ENCODE measurements at regions not wholly inside any gene's neighbourhood (a gene's known extent, or its start where the extent isn't known, plus 50 kb on each side); places are given as distances from the start of the nearest gene placed in this dataset.
"Not testable (repeated sequence)": the region's sequence is repeated elsewhere in the genome, so short reads cannot be mapped to it uniquely, and the experiment has no call there.

DNA sequence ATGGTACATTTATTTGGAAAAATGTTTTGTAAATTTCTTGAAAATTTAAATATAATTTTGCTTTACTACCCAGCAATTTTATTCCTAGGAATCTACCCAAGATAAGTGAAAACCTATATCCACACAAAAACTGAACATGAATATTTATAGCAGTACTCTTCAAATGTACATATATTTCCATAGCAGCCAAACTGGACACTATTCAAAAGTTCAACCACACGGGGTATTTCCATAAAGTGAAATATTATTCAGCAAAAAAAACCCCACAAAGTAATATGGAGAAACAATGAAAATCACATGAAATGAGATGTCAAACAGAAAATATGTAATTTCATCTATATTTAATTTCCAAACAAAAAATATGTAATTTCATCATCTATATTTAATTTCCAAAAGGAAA is 1247.6 kb upstream of the TMEFF2 start:
- no peak overlapping the region for H2AFZ ChIP-seq (ENCODE audit: low read depth, low read length)
- H3K79me1 ChIP-seq (replicated peaks; ENCODE audit: low read length, poor library complexity, severe bottlenecking) = no peaks in the 10 kb centered on the region
- H3K14ac ChIP-seq (ENCODE audit: low read length in 2 of 2) = no peak overlapping the region
- H2BK5ac ChIP-seq (ENCODE audit: low read depth, low read length, poor library complexity, severe bottlenecking) = no peak overlapping the region
- H3K4me3 ChIP-seq (ENCODE audit: insufficient read depth in 1 of 2, low read depth in 1 of 2, low read length in 2 of 2) = no peak overlapping the region
- no peak overlapping the region for H3K4me2 ChIP-seq (ENCODE audit: low read length, poor library complexity, severe bottlenecking)
- no peaks in the 10 kb centered on the region for H3K36me3 ChIP-seq (ENCODE audit: control insufficient read depth in 1 of 2, insufficient read depth in 2 of 2, low read depth in 1 of 2, low read length in 2 of 2)
- H3K4me1 ChIP-seq (ENCODE audit: control insufficient read depth, insufficient read depth, low read depth, low read length) = no peaks in the 10 kb centered on the region
- no peak overlapping the region for H3K4ac ChIP-seq (ENCODE audit: low read depth in 1 of 2, low read length in 2 of 2)
- no peaks in the 10 kb centered on the region for H3K27me3 ChIP-seq (ENCODE audit: control insufficient read depth in 1 of 2, insufficient read depth in 1 of 2, low read length in 2 of 2)
- H3K18ac ChIP-seq (ENCODE audit: low read depth in 1 of 2, low read length in 2 of 2) = no peak overlapping the region
- H2BK12ac ChIP-seq (ENCODE audit: low read length in 2 of 2) = no peak overlapping the region
- no peak overlapping the region for H2BK15ac ChIP-seq (ENCODE audit: low read depth, poor library complexity, severe bottlenecking)
- WGBS = 40% methylated on average over 1 of the region's 1 CpG
- no peak overlapping the region for H3K9ac ChIP-seq (ENCODE audit: low read length)
- H2AK5ac ChIP-seq (ENCODE audit: low read length, severe bottlenecking) = no peak overlapping the region
- DNase-seq = no peak
- H4K8ac ChIP-seq (ENCODE audit: low read length) = no peak overlapping the region
- H3K23ac ChIP-seq (ENCODE audit: low read length in 2 of 2) = no peak overlapping the region
- no peak overlapping the region for H3K27ac ChIP-seq (ENCODE audit: low read length, poor library complexity, severe bottlenecking)
- no peaks in the 10 kb centered on the region for H3K9me3 ChIP-seq (ENCODE audit: control insufficient read depth, low read length)
- H2BK120ac ChIP-seq (ENCODE audit: low read depth, low read length) = no peak overlapping the region
- no peak overlapping the region for H4K91ac ChIP-seq (ENCODE audit: low read length)

DNA sequence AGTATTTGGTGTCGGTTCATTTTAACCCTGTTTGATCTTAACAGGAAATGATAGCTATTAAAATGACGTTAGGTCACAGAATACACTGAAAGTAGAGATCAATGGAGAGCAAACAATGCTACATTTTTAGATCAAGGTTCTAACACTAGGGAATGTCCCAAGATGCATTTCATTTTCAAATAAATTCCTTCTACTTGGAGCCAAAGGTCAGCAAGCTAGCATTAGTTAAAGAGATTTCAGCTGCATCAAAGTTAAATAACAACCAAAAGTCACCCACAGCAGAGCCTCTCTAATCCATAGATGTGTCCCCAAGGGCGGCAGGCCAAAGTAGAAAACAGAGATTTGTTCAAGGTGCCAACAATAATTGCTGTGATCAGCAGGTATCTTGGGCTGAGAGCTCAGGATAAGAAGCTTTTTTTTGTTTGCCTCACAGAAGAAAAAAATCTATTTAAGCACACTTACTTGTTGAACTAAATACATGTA is 1233.6 kb upstream of the TMEFF2 start:
- H4K91ac ChIP-seq (ENCODE audit: low read length) = no peak overlapping the region
- H2BK15ac ChIP-seq (ENCODE audit: low read depth, poor library complexity, severe bottlenecking) = no peak overlapping the region
- WGBS = 92% methylated on average over 2 of the region's 3 CpGs
- no peak overlapping the region for H3K14ac ChIP-seq (ENCODE audit: low read length in 2 of 2)
- H2BK5ac ChIP-seq (ENCODE audit: low read depth, low read length, poor library complexity, severe bottlenecking) = no peak overlapping the region
- H2BK12ac ChIP-seq (ENCODE audit: low read length in 2 of 2) = no peak overlapping the region
- H3K9me3 ChIP-seq (ENCODE audit: control insufficient read depth, low read length) = no peaks in the 10 kb centered on the region
- no peak overlapping the region for H3K9ac ChIP-seq (ENCODE audit: low read length)
- no peak overlapping the region for H2BK120ac ChIP-seq (ENCODE audit: low read depth, low read length)
- DNase-seq = no peak
- no peaks in the 10 kb centered on the region for H3K27me3 ChIP-seq (ENCODE audit: control insufficient read depth in 1 of 2, insufficient read depth in 1 of 2, low read length in 2 of 2)
- no peak overlapping the region for H3K4ac ChIP-seq (ENCODE audit: low read depth in 1 of 2, low read length in 2 of 2)
- no peaks in the 10 kb centered on the region for H3K36me3 ChIP-seq (ENCODE audit: control insufficient read depth in 1 of 2, insufficient read depth in 2 of 2, low read depth in 1 of 2, low read length in 2 of 2)
- no peak overlapping the region for H3K18ac ChIP-seq (ENCODE audit: low read depth in 1 of 2, low read length in 2 of 2)
- H2AFZ ChIP-seq (ENCODE audit: low read depth, low read length) = no peak overlapping the region
- H4K8ac ChIP-seq (ENCODE audit: low read length) = no peak overlapping the region
- no peak overlapping the region for H3K23ac ChIP-seq (ENCODE audit: low read length in 2 of 2)
- H3K4me1 ChIP-seq (ENCODE audit: control insufficient read depth, insufficient read depth, low read depth, low read length) = no peaks in the 10 kb centered on the region
- no peak overlapping the region for H3K27ac ChIP-seq (ENCODE audit: low read length, poor library complexity, severe bottlenecking)
- H2AK5ac ChIP-seq (ENCODE audit: low read length, severe bottlenecking) = no peak overlapping the region
- no peaks in the 10 kb centered on the region for H3K79me1 ChIP-seq (replicated peaks; ENCODE audit: low read length, poor library complexity, severe bottlenecking)
- H3K4me2 ChIP-seq (ENCODE audit: low read length, poor library complexity, severe bottlenecking) = no peak overlapping the region
- H3K4me3 ChIP-seq (ENCODE audit: insufficient read depth in 1 of 2, low read depth in 1 of 2, low read length in 2 of 2) = no peak overlapping the region

DNA sequence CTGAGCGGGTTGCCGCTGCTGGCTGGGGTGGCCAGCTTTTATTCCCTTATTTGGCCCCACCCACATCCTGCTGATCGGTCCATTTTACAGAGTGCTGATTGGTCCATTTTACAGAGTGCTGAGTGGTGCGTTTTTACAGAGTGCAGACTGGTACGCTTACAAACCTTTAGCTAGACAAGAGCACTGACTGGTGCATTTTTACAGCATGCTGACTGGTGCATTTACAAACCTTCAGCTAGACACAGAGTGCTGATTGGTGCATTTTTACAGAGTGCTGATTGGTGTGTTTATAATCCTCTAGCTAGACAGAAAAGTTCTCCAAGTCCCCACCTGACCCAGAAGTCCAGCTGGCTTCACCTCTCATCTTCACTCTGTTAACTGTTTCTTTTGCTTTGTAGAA is 1217.6 kb upstream of the TMEFF2 start:
- not testable (repeated sequence) for H2AFZ ChIP-seq (ENCODE audit: low read depth, low read length); H3K14ac ChIP-seq (ENCODE audit: low read length in 2 of 2); H4K91ac ChIP-seq (ENCODE audit: low read length); H3K9ac ChIP-seq (ENCODE audit: low read length); H2AK5ac ChIP-seq (ENCODE audit: low read length, severe bottlenecking); H3K23ac ChIP-seq (ENCODE audit: low read length in 2 of 2); H3K27me3 ChIP-seq (ENCODE audit: control insufficient read depth in 1 of 2, insufficient read depth in 1 of 2, low read length in 2 of 2); H2BK120ac ChIP-seq (ENCODE audit: low read depth, low read length); H3K79me1 ChIP-seq (replicated peaks; ENCODE audit: low read length, poor library complexity, severe bottlenecking); H2BK5ac ChIP-seq (ENCODE audit: low read depth, low read length, poor library complexity, severe bottlenecking); H3K4me3 ChIP-seq (ENCODE audit: insufficient read depth in 1 of 2, low read depth in 1 of 2, low read length in 2 of 2); H3K4ac ChIP-seq (ENCODE audit: low read depth in 1 of 2, low read length in 2 of 2); H3K36me3 ChIP-seq (ENCODE audit: control insufficient read depth in 1 of 2, insufficient read depth in 2 of 2, low read depth in 1 of 2, low read length in 2 of 2); H2BK12ac ChIP-seq (ENCODE audit: low read length in 2 of 2); H2BK15ac ChIP-seq (ENCODE audit: low read depth, poor library complexity, severe bottlenecking); H3K4me2 ChIP-seq (ENCODE audit: low read length, poor library complexity, severe bottlenecking); H3K18ac ChIP-seq (ENCODE audit: low read depth in 1 of 2, low read length in 2 of 2); DNase-seq; H3K27ac ChIP-seq (ENCODE audit: low read length, poor library complexity, severe bottlenecking); H3K4me1 ChIP-seq (ENCODE audit: control insufficient read depth, insufficient read depth, low read depth, low read length); H4K8ac ChIP-seq (ENCODE audit: low read length)
- H3K9me3 ChIP-seq (ENCODE audit: control insufficient read depth, low read length) = peaks cover 32% of the 10 kb centered on the region
- WGBS = 91% methylated on average over 5 of the region's 5 CpGs

DNA sequence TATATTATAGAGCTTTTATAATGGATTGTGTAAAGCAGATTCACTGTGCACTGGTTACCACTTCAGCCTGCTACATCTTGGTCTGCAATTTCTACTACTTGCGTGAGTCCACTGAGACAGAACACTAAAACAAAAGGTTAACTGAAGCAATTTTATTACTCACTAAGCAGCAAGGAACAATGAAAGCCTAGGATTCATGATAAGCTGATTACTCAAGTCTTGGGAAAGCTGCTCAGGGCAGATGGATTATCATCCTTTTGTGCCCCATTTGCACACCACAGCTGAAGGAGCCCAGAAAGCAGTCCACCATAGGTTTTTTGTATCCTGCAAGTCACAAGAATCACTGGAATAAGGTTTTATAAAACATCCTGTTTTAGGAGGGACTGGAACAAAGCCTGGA is 1215.2 kb upstream of the TMEFF2 start:
- Histone ChIP-seq H2BK12ac (ENCODE audit: low read length in 2 of 2) (no peak overlapping the region), H3K4me2 (ENCODE audit: low read length, poor library complexity, severe bottlenecking) (no peak overlapping the region), H2BK15ac (ENCODE audit: low read depth, poor library complexity, severe bottlenecking) (no peak overlapping the region), H3K36me3 (ENCODE audit: control insufficient read depth in 1 of 2, insufficient read depth in 2 of 2, low read depth in 1 of 2, low read length in 2 of 2) (no peaks in the 10 kb centered on the region), H3K4me3 (ENCODE audit: insufficient read depth in 1 of 2, low read depth in 1 of 2, low read length in 2 of 2) (no peak overlapping the region), H2AK5ac (ENCODE audit: low read length, severe bottlenecking) (no peak overlapping the region), H3K9me3 (ENCODE audit: control insufficient read depth, low read length) (peaks cover 27% of the 10 kb centered on the region), H3K18ac (ENCODE audit: low read depth in 1 of 2, low read length in 2 of 2) (no peak overlapping the region), H4K8ac (ENCODE audit: low read length) (no peak overlapping the region), H4K91ac (ENCODE audit: low read length) (no peak overlapping the region), H2BK120ac (ENCODE audit: low read depth, low read length) (no peak overlapping the region), H3K27ac (ENCODE audit: low read length, poor library complexity, severe bottlenecking) (no peak overlapping the region), H3K79me1 (replicated peaks; ENCODE audit: low read length, poor library complexity, severe bottlenecking) (no peaks in the 10 kb centered on the region), H3K23ac (ENCODE audit: low read length in 2 of 2) (no peak overlapping the region), H3K14ac (ENCODE audit: low read length in 2 of 2) (no peak overlapping the region), H3K9ac (ENCODE audit: low read length) (no peak overlapping the region), H3K4ac (ENCODE audit: low read depth in 1 of 2, low read length in 2 of 2) (no peak overlapping the region), H3K4me1 (ENCODE audit: control insufficient read depth, insufficient read depth, low read depth, low read length) (no peaks in the 10 kb centered on the region), H2AFZ (ENCODE audit: low read depth, low read length) (no peak overlapping the region), H3K27me3 (ENCODE audit: control insufficient read depth in 1 of 2, insufficient read depth in 1 of 2, low read length in 2 of 2) (no peaks in the 10 kb centered on the region), H2BK5ac (ENCODE audit: low read depth, low read length, poor library complexity, severe bottlenecking) (no peak overlapping the region)
- WGBS = 92% methylated on average over 1 of the region's 1 CpG
- DNase-seq = no peak
